K562 (cell line): ENCODE measurements at regions not wholly inside any gene's neighbourhood (a gene's known extent, or its start where the extent isn't known, plus 50 kb on each side); places are given as distances from the start of the nearest gene placed in this dataset.

ENCODE experiments used
- ATAC-seq: fragments of 200-7000 bp; cut with Tn5 transposase; 3 replicates; pipeline ENCODE4 v1.9.1; 2020; ENCODE audit warnings: moderate library complexity
- BruUV-seq: library from RNA; stranded (reverse); fragments of 400-500 nt; replicated peaks from 2 replicates; lab custom pipeline; 2021; lab: Mats Ljungman, UMichigan
- CTCF ChIA-PET: fragments of 300-600 bp; formaldehyde crosslinking; extraction: SDS; loops from one replicate; lab custom pipeline; 2021; ENCODE audit warnings: low intra/inter-chr PET ratio; lab: Yijun Ruan, JAX
- POLR2A ChIA-PET: fragments of 300-600, 350-650 bp; sonication (Branson Sonifier 250); formaldehyde crosslinking; extraction: SDS; loops from one replicate; lab custom pipeline; 2021; ENCODE audit warnings: antibody characterized with exemption, inconsistent platforms; lab: Yijun Ruan, JAX
- DNase-seq, 4 experiments: peaks; one replicate each; pipeline versions ENCODE4 v3.0.0 to v3.0.0-alpha.2; 2011 to 2018; ENCODE audit warnings: low spot score in 3 of 4, mixed read lengths in 3 of 4; ENCODE audit errors: extremely low read depth in 1 of 4
- FAIRE-seq: peaks from 2 replicates; lab custom pipeline; 2011; peaks lifted over from hg19 to GRCh38; lab: Jason Lieb, UNC
- H2AFZ ChIP-seq: 2 replicates; pipeline ENCODE4 v1.6.0; 2011; ENCODE audit warnings: low read depth, low read length, control low read depth, inconsistent platforms
- H3K27ac ChIP-seq: fragments of 200-600 bp; 3 replicates; pipeline ENCODE4 v1.8.0; 2011; ENCODE audit warnings: low read depth, mild to moderate bottlenecking, control low read depth, inconsistent platforms, low read length, moderate library complexity, mixed read lengths; ENCODE audit errors: extremely low read depth
- H3K27me3 ChIP-seq, 2 experiments: fragments of 300-600 bp in 1 of 2; 2 replicates in 1 of 2; 3 replicates in 1 of 2; pipeline versions ENCODE4 v1.6.0 to v1.8.0; 2011; ENCODE audit warnings: inconsistent platforms in 2 of 2, low read length in 2 of 2, mild to moderate bottlenecking in 1 of 2, mixed read lengths in 1 of 2, moderate library complexity in 1 of 2; ENCODE audit not compliant: control insufficient read depth in 2 of 2, insufficient read depth in 2 of 2
- H3K36me3 ChIP-seq: fragments of 300-600 bp; 3 replicates; pipeline ENCODE4 v1.8.0; 2011; ENCODE audit warnings: mild to moderate bottlenecking, low read length, inconsistent platforms; ENCODE audit not compliant: control insufficient read depth, insufficient read depth
- H3K4me1 ChIP-seq, 2 experiments: fragments of 200-600 bp in 1 of 2; replicated peaks in 1 of 2; 2 replicates in 1 of 2; 3 replicates in 1 of 2; pipeline versions ENCODE4 v1.5.1 to v1.8.0; 2011; ENCODE audit warnings: inconsistent platforms in 2 of 2, low read length in 2 of 2, mild to moderate bottlenecking in 1 of 2, mixed read lengths in 1 of 2, moderate library complexity in 1 of 2; ENCODE audit not compliant: control insufficient read depth in 2 of 2, insufficient read depth in 2 of 2
- H3K4me2 ChIP-seq: 2 replicates; pipeline ENCODE4 v1.6.1; 2011; ENCODE audit warnings: low read length, control low read depth, inconsistent platforms, mixed read lengths; ENCODE audit not compliant: insufficient read depth
- H3K4me3 ChIP-seq: fragments of 200-600 bp; sonication (generic), shearing (Covaris generic); 2 replicates; pipeline ENCODE4 v1.5.1; 2016; ENCODE audit warnings: control low read depth, inconsistent platforms
- H3K79me2 ChIP-seq: fragments of 200-600 bp; 3 replicates; pipeline ENCODE4 v1.8.0; 2011; ENCODE audit warnings: low read length, inconsistent platforms; ENCODE audit not compliant: control insufficient read depth, insufficient read depth
- H3K9ac ChIP-seq, 2 experiments: 2 replicates each; pipeline versions ENCODE4 v1.6.0 to v1.6.1; 2011; ENCODE audit warnings: low read depth in 2 of 2, low read length in 2 of 2, control low read depth in 1 of 2, inconsistent platforms in 1 of 2, mild to moderate bottlenecking in 1 of 2, mixed read lengths in 1 of 2; ENCODE audit not compliant: insufficient read depth in 1 of 2
- H3K9me1 ChIP-seq: one replicate; pipeline ENCODE4 v1.6.0; 2011; ENCODE audit warnings: inconsistent platforms, mild to moderate bottlenecking, low read length, moderate library complexity; ENCODE audit not compliant: control insufficient read depth, insufficient read depth
- H3K9me3 ChIP-seq: replicated peaks from 2 replicates; pipeline ENCODE4 v1.5.1; 2011; ENCODE audit warnings: low read depth, low read length, inconsistent platforms; ENCODE audit not compliant: control insufficient read depth, insufficient read depth
- H4K20me1 ChIP-seq: replicated peaks from 2 replicates; pipeline ENCODE4 v1.6.1; 2011; ENCODE audit warnings: low read length, inconsistent platforms, mixed read lengths; ENCODE audit not compliant: control insufficient read depth, insufficient read depth
- FOXA3 ChIP-seq, 2 experiments: fragments of 450-650 bp in 1 of 2; sonication (generic) in 1 of 2; formaldehyde crosslinking; IDR thresholded peaks in 1 of 2; conservative IDR thresholded peaks in 1 of 2; 2 replicates each; pipeline versions ENCODE4 v1.4.0 to v1.8.0; 2020 to 2022; ENCODE audit warnings: mild to moderate bottlenecking in 2 of 2, missing genetic modification reagents in 1 of 2
- MAFF ChIP-seq: IDR thresholded peaks from 2 replicates; pipeline ENCODE4 v1.6.1; 2012; ENCODE audit warnings: low read length, improper control_type of control experiment
- MAX ChIP-seq: sonication (generic); formaldehyde crosslinking; IDR thresholded peaks from 2 replicates; pipeline ENCODE4 v1.9.0; 2022; ENCODE audit warnings: mild to moderate bottlenecking, missing genetic modification reagents
- MNT ChIP-seq, 2 experiments: fragments of 450-650 bp; conservative IDR thresholded peaks; 2 replicates each; pipeline ENCODE4 v1.6.1; 2017; ENCODE audit warnings: mild to moderate bottlenecking in 2 of 2, moderate library complexity in 2 of 2
- NFIC ChIP-seq: fragments of 450-650 bp; IDR thresholded peaks from 2 replicates; pipeline ENCODE4 v1.6.1; 2017; ENCODE audit warnings: mild to moderate bottlenecking, inconsistent platforms
- NR2F6 ChIP-seq: fragments of 450-650 bp; formaldehyde crosslinking; IDR thresholded peaks from 2 replicates; pipeline ENCODE4 v1.4.0; 2020; ENCODE audit warnings: mild to moderate bottlenecking
- NRF1 ChIP-seq, 2 experiments: fragments of 450-650 bp; IDR thresholded peaks in 1 of 2; conservative IDR thresholded peaks in 1 of 2; 2 replicates each; pipeline ENCODE4 v1.6.1; 2014; ENCODE audit warnings: mild to moderate bottlenecking in 2 of 2
- PHF21A ChIP-seq: fragments of 450-650 bp; IDR thresholded peaks from 2 replicates; pipeline ENCODE4 v1.6.1; 2017; ENCODE audit warnings: low read depth, borderline replicate concordance
- SPI1 ChIP-seq: IDR thresholded peaks from 2 replicates; pipeline ENCODE4 v1.6.1; 2011; ENCODE audit warnings: low read depth, low read length, control low read depth, borderline replicate concordance
- ZC3H8 ChIP-seq: fragments of 450-650 bp; IDR thresholded peaks from 2 replicates; pipeline ENCODE4 v1.6.1; 2017
- ZNF212 ChIP-seq: fragments of 450-650 bp; formaldehyde crosslinking; IDR thresholded peaks from 2 replicates; pipeline ENCODE4 v1.4.0; 2020; ENCODE audit warnings: mild to moderate bottlenecking
- ZNF507 ChIP-seq: conservative IDR thresholded peaks from 2 replicates; pipeline ENCODE4 v1.6.1; 2017; ENCODE audit warnings: missing genetic modification characterization, missing compliant biosample characterization
- ZNF668 ChIP-seq: fragments of 250-450 bp; sonication (Bioruptor Pico); IDR thresholded peaks from 2 replicates; pipeline ENCODE4 v1.8.0; 2022; ENCODE audit warnings: mild to moderate bottlenecking, inconsistent platforms
- WGBS: fragments of 100-300 bp; shearing (Covaris generic); methylation state at CpG from one replicate; pipeline ENCODE4 v1.1.6; 2016; ENCODE audit warnings: low coverage, mixed read lengths; ENCODE audit not compliant: insufficient coverage; ENCODE audit errors: missing lambda C conversion rate; 5-methylcytosine and 5-hydroxymethylcytosine counted together
- in situ Hi-C: fragments of 300-500 bp; cut with MboI; formaldehyde crosslinking; loops from 4 replicates; pipeline ENCODE4 v1.15.0; 2018; ENCODE audit warnings: inconsistent platforms, mixed read lengths
- intact Hi-C: fragments of 100-400 bp; cut with micrococcal nuclease; formaldehyde crosslinking; loops from 2 replicates; pipeline ENCODE4 v1.14.2; 2022

GRCh38 chr16:85293904-85294642 lies 181.8 kb upstream of the CIBAR2 start:
- Histone ChIP-seq H3K4me2 (no peak overlapping the region), H3K9me3 (no peaks in the 10 kb centered on the region), H3K27ac (no peak overlapping the region), H3K9ac (no peak overlapping the region), H3K9me1 (no peaks in the 10 kb centered on the region), H2AFZ (no peak overlapping the region), H3K79me2 (no peaks in the 10 kb centered on the region), H4K20me1 (peaks cover 9% of the 10 kb centered on the region; the same call in 1 of the 2 replicates), H3K36me3 (no peaks in the 10 kb centered on the region; the same call in 2 of the 3 replicates)
- BruUV-seq, result no TSS peak
- CTCF ChIA-PET, result no interaction called here
- FAIRE-seq (no peak), ATAC-seq (no peak), DNase-seq (no peak)
- WGBS, result 70% methylated on average over 14 of the region's 15 CpGs
- intact Hi-C loops, result no loop called here
- no peak for TF ChIP-seq PHF21A
- TF ChIP-seq ZNF507 (tag), result no peak
- no peak for TF ChIP-seq ZC3H8
- no peak for TF ChIP-seq MAFF
- TF ChIP-seq FOXA3 (CRISPR knock-in tag; conservative IDR thresholded peaks at IDR 0.05 in 1 of 2, IDR thresholded peaks at IDR 0.05 in 1 of 2), result no peak
- TF ChIP-seq MNT (conservative IDR thresholded peaks at IDR 0.05), result no peak
- no peak for TF ChIP-seq ZNF668 (CRISPR knock-in tag)
- no peak for TF ChIP-seq ZNF212 (CRISPR knock-in tag)
- TF ChIP-seq NRF1 (conservative IDR thresholded peaks at IDR 0.05 in 1 of 2, IDR thresholded peaks at IDR 0.05 in 1 of 2), result no peak
- TF ChIP-seq NFIC, result peak; percentile 26; the same call in 1 of the 2 replicates
- no peak for TF ChIP-seq NR2F6 (CRISPR knock-in tag)
- TF ChIP-seq SPI1, result no peak
- TF ChIP-seq MAX (CRISPR knock-in tag), result 0 out of 2 replicates have a peak, but pooled peaks have one; percentile 11
- TF ChIP-seq, all 486 proteins: peak for 2
- Histone ChIP-seq H3K4me1 (peaks cover 18 to 38% of the 10 kb centered on the region in 2 experiments), H3K27me3 (no peaks in the 10 kb centered on the region), H3K4me3 (no peak overlapping the region)
- POLR2A ChIA-PET, result no interaction called here
- in situ Hi-C loops, result no loop called here
